Skin of body (tissue), 1 donor: ENCODE measurements at regions not wholly inside any gene's neighbourhood (a gene's known extent, or its start where the extent isn't known, plus 50 kb on each side); places are given as distances from the start of the nearest gene placed in this dataset.
A peak's percentile ranks its signal among the peaks of the same experiment; 100 is the strongest.

Experiments used
- DNase-seq: peaks from one replicate; lab custom pipeline; 2025; lab: John Stamatoyannopoulos, UW

GRCh38 chr3:45330510-45331295 lies 57.7 kb upstream of the LARS2 start:
- no peak for DNase-seq

GRCh38 chr3:45332493-45332892 lies 55.9 kb upstream of the LARS2 start:
- no peak for DNase-seq

GRCh38 chr3:45332901-45333407 lies 55.4 kb upstream of the LARS2 start:
- no peak for DNase-seq

GRCh38 chr3:45333549-45333948 lies 54.8 kb upstream of the LARS2 start:
- DNase-seq, result no peak

- peak; percentile 98 for DNase-seq
These were observed 50.4 kb upstream of the LARS2 start for GRCh38 chr3:45337839-45338470.
